GM12878 (cell line): ENCODE measurements at regions not wholly inside any gene's neighbourhood (a gene's known extent, or its start where the extent isn't known, plus 50 kb on each side); places are given as distances from the start of the nearest gene placed in this dataset.

ENCODE experiments used
- CTCF ChIP-seq, 3 experiments: IDR thresholded peaks in 2 of 3; conservative IDR thresholded peaks in 1 of 3; 2 replicates each; pipeline ENCODE4 v1.5.1; 2011; ENCODE audit warnings: low read depth in 3 of 3, low read length in 3 of 3, mild to moderate bottlenecking in 3 of 3, control low read depth in 2 of 3, moderate library complexity in 2 of 3, inconsistent platforms in 1 of 3, mixed read lengths in 1 of 3; ENCODE audit not compliant: control insufficient read depth in 2 of 3, insufficient read depth in 1 of 3; ENCODE audit errors: extremely low read depth in 1 of 3
- EED ChIP-seq: sonication (generic); IDR thresholded peaks from 2 replicates; pipeline ENCODE4 v1.6.1; 2016; ENCODE audit warnings: antibody characterized with exemption, low read depth
- ELK1 ChIP-seq: IDR thresholded peaks from 2 replicates; pipeline ENCODE4 v1.6.1; 2012; ENCODE audit warnings: low read depth, low read length, improper control_type of control experiment
- EZH2 ChIP-seq: IDR thresholded peaks from 2 replicates; pipeline ENCODE4 v1.6.1; 2012; ENCODE audit warnings: low read depth, mild to moderate bottlenecking, control low read depth, inconsistent platforms, low read length, borderline replicate concordance; ENCODE audit not compliant: control insufficient read depth
- GABPA ChIP-seq: IDR thresholded peaks from 2 replicates; pipeline ENCODE4 v1.6.1; 2014; ENCODE audit warnings: antibody characterized with exemption, low read depth, mild to moderate bottlenecking, inconsistent platforms
- IRF3 ChIP-seq: fragments of 450-650 bp; IDR thresholded peaks from 2 replicates; pipeline ENCODE4 v1.6.1; 2014; ENCODE audit warnings: mild to moderate bottlenecking
- POLR2A ChIP-seq: IDR thresholded peaks from 2 replicates; pipeline ENCODE4 v1.6.1; 2011; ENCODE audit warnings: low read depth, mild to moderate bottlenecking, low read length
- POLR2AphosphoS5 ChIP-seq: IDR thresholded peaks from 2 replicates; pipeline ENCODE4 v1.6.1; 2011; ENCODE audit warnings: mild to moderate bottlenecking, low read length, inconsistent platforms
- TF ChIP-seq, protein P1 (sequence below): fragments of 450-650 bp; conservative IDR thresholded peaks from 2 replicates; pipeline ENCODE4 v1.6.1; 2017; ENCODE audit warnings: mild to moderate bottlenecking, moderate library complexity
- TF ChIP-seq, protein P2 (sequence below): IDR thresholded peaks from 2 replicates; pipeline ENCODE4 v1.6.1; 2012; ENCODE audit warnings: mild to moderate bottlenecking, low read depth, low read length

- TF ChIP-seq, protein P1, sequence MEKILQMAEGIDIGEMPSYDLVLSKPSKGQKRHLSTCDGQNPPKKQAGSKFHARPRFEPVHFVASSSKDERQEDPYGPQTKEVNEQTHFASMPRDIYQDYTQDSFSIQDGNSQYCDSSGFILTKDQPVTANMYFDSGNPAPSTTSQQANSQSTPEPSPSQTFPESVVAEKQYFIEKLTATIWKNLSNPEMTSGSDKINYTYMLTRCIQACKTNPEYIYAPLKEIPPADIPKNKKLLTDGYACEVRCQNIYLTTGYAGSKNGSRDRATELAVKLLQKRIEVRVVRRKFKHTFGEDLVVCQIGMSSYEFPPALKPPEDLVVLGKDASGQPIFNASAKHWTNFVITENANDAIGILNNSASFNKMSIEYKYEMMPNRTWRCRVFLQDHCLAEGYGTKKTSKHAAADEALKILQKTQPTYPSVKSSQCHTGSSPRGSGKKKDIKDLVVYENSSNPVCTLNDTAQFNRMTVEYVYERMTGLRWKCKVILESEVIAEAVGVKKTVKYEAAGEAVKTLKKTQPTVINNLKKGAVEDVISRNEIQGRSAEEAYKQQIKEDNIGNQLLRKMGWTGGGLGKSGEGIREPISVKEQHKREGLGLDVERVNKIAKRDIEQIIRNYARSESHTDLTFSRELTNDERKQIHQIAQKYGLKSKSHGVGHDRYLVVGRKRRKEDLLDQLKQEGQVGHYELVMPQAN: no peak
- no peak for TF ChIP-seq POLR2A
- TF ChIP-seq, protein P2, sequence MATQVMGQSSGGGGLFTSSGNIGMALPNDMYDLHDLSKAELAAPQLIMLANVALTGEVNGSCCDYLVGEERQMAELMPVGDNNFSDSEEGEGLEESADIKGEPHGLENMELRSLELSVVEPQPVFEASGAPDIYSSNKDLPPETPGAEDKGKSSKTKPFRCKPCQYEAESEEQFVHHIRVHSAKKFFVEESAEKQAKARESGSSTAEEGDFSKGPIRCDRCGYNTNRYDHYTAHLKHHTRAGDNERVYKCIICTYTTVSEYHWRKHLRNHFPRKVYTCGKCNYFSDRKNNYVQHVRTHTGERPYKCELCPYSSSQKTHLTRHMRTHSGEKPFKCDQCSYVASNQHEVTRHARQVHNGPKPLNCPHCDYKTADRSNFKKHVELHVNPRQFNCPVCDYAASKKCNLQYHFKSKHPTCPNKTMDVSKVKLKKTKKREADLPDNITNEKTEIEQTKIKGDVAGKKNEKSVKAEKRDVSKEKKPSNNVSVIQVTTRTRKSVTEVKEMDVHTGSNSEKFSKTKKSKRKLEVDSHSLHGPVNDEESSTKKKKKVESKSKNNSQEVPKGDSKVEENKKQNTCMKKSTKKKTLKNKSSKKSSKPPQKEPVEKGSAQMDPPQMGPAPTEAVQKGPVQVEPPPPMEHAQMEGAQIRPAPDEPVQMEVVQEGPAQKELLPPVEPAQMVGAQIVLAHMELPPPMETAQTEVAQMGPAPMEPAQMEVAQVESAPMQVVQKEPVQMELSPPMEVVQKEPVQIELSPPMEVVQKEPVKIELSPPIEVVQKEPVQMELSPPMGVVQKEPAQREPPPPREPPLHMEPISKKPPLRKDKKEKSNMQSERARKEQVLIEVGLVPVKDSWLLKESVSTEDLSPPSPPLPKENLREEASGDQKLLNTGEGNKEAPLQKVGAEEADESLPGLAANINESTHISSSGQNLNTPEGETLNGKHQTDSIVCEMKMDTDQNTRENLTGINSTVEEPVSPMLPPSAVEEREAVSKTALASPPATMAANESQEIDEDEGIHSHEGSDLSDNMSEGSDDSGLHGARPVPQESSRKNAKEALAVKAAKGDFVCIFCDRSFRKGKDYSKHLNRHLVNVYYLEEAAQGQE: no peak
- no peak for TF ChIP-seq EED
- TF ChIP-seq POLR2AphosphoS5: no peak
- TF ChIP-seq CTCF (IDR thresholded peaks at IDR 0.05 in 2 of 3, conservative IDR thresholded peaks at IDR 0.05 in 1 of 3; ENCODE audit: control insufficient read depth in 2 of 3, extremely low read depth in 1 of 3, insufficient read depth in 1 of 3, low read depth in 3 of 3, low read length in 3 of 3): no peak
- no peak for TF ChIP-seq IRF3
- TF ChIP-seq EZH2: no peak
- no peak for TF ChIP-seq GABPA
- no peak for TF ChIP-seq ELK1
Measured at GRCh38 chr20:24098886-24099285, 110.3 kb upstream of the GGTLC1 start.
